Loucy (cell line): ENCODE measurements at regions not wholly inside any gene's neighbourhood (a gene's known extent, or its start where the extent isn't known, plus 50 kb on each side); places are given as distances from the start of the nearest gene placed in this dataset.

Source experiments
- CTCF ChIP-seq: fragments of 200-600 bp; sonication (generic); conservative IDR thresholded peaks from 2 replicates; pipeline ENCODE4 v1.5.1; 2014; ENCODE audit warnings: mild to moderate bottlenecking, antibody characterized with exemption, low read length
- EZH2phosphoT487 ChIP-seq: fragments of 200-600 bp; IDR thresholded peaks from 2 replicates; pipeline ENCODE4 v1.6.1; 2018; ENCODE audit warnings: antibody characterized with exemption, mild to moderate bottlenecking, moderate library complexity, borderline replicate concordance

- no peak for TF ChIP-seq CTCF
- no peak for TF ChIP-seq EZH2phosphoT487
These were observed 390.9 kb downstream of the LRRC70 start for GRCh38 chr5:62969409-62970120.
